ENCODE measurements at regions not wholly inside any gene's neighbourhood (a gene's known extent, or its start where the extent isn't known, plus 50 kb on each side); places are given as distances from the start of the nearest gene placed in this dataset.
A peak's percentile ranks its signal among the peaks of the same experiment; 100 is the strongest.

GRCh38 chrX:110951472-110952269 lies 144.3 kb upstream of the PAK3 start:
- H3K27ac ChIP-seq (ENCODE audit: low read depth, low read length): no peak overlapping the region
- POLR2A ChIA-PET (ENCODE audit: partially characterized antibody): no interaction called here
- Mint-ChIP-seq H3K9me3 (no peaks in the 10 kb centered on the region), H3K27ac (no peak overlapping the region), H3K4me3 (no peak overlapping the region), H3K4me1 (no peaks in the 10 kb centered on the region), H3K27me3 (peaks cover 0 to 4% of the 10 kb centered on the region in 2 donors), H3K36me3 (no peaks in the 10 kb centered on the region)
- DNase-seq: no peak
- CTCF ChIA-PET (ENCODE audit: partially characterized antibody): no interaction called here
- no peaks in the 10 kb centered on the region for H3K27me3 ChIP-seq (ENCODE audit: insufficient read depth, low read length)
- no peaks in the 10 kb centered on the region for H3K9me3 ChIP-seq (ENCODE audit: control insufficient read depth in 1 of 2, low read length in 2 of 2)
- intact Hi-C loops (cut with micrococcal nuclease): no loop called here
- H3K4me3 ChIP-seq (ENCODE audit: low read length in 2 of 2): no peak overlapping the region
- no peaks in the 10 kb centered on the region for H3K36me3 ChIP-seq (ENCODE audit: insufficient read depth, low read length)
- no peaks in the 10 kb centered on the region for H3K4me1 ChIP-seq (ENCODE audit: insufficient read depth, low read length)

GRCh38 chrX:110944751-110945675 lies 149.4 kb upstream of the CHRDL1 start:
- Histone ChIP-seq H3K36me3 (ENCODE audit: insufficient read depth, low read length) (no peaks in the 10 kb centered on the region), H3K9me3 (ENCODE audit: control insufficient read depth in 1 of 2, low read length in 2 of 2) (no peaks in the 10 kb centered on the region), H3K4me3 (ENCODE audit: low read length in 2 of 2) (no peak overlapping the region), H3K4me1 (ENCODE audit: insufficient read depth, low read length) (no peaks in the 10 kb centered on the region), H3K27me3 (ENCODE audit: insufficient read depth, low read length) (no peaks in the 10 kb centered on the region), H3K27ac (ENCODE audit: low read depth, low read length) (no peak overlapping the region)
- Mint-ChIP-seq H3K4me1 (no peaks in the 10 kb centered on the region), H3K36me3 (no peaks in the 10 kb centered on the region), H3K4me3 (peak overlapping the region in 1 of 8 donors; percentile 35), H3K27me3 (peaks cover 8 to 11% of the 10 kb centered on the region in 2 donors), H3K9me3 (no peaks in the 10 kb centered on the region), H3K27ac (peak overlapping the region in 1 of 7 donors; percentile 8)
- POLR2A ChIA-PET (ENCODE audit: partially characterized antibody): no interaction called here
- no peak for DNase-seq
- CTCF ChIA-PET (ENCODE audit: partially characterized antibody): no interaction called here
- intact Hi-C loops (cut with micrococcal nuclease): no loop called here

- Mint-ChIP-seq H3K27me3 (peaks cover 8 to 11% of the 10 kb centered on the region in 2 donors), H3K27ac (no peak overlapping the region), H3K4me3 (peak overlapping the region in 1 of 8 donors; percentile 35), H3K36me3 (no peaks in the 10 kb centered on the region), H3K4me1 (no peaks in the 10 kb centered on the region), H3K9me3 (no peaks in the 10 kb centered on the region)
- CTCF ChIA-PET (ENCODE audit: partially characterized antibody): no interaction called here
- H3K4me3 ChIP-seq (ENCODE audit: low read length in 2 of 2): no peak overlapping the region
- H3K27me3 ChIP-seq (ENCODE audit: insufficient read depth, low read length): no peaks in the 10 kb centered on the region
- H3K9me3 ChIP-seq (ENCODE audit: control insufficient read depth in 1 of 2, low read length in 2 of 2): no peaks in the 10 kb centered on the region
- intact Hi-C loops (cut with micrococcal nuclease): no loop called here
- H3K4me1 ChIP-seq (ENCODE audit: insufficient read depth, low read length): no peaks in the 10 kb centered on the region
- H3K36me3 ChIP-seq (ENCODE audit: insufficient read depth, low read length): no peaks in the 10 kb centered on the region
- H3K27ac ChIP-seq (ENCODE audit: low read depth, low read length): no peak overlapping the region
- POLR2A ChIA-PET (ENCODE audit: partially characterized antibody): no interaction called here
- DNase-seq: no peak
These were observed 148.7 kb upstream of the CHRDL1 start for GRCh38 chrX:110944311-110944750.

- Histone ChIP-seq H3K27ac (ENCODE audit: low read depth, low read length) (no peak overlapping the region), H3K4me1 (ENCODE audit: insufficient read depth, low read length) (no peaks in the 10 kb centered on the region), H3K36me3 (ENCODE audit: insufficient read depth, low read length) (no peaks in the 10 kb centered on the region), H3K27me3 (ENCODE audit: insufficient read depth, low read length) (no peaks in the 10 kb centered on the region), H3K9me3 (ENCODE audit: control insufficient read depth in 1 of 2, low read length in 2 of 2) (no peaks in the 10 kb centered on the region), H3K4me3 (ENCODE audit: low read length in 2 of 2) (no peak overlapping the region)
- intact Hi-C loops (cut with micrococcal nuclease): no loop called here
- H3K9me3 Mint-ChIP-seq: no peaks in the 10 kb centered on the region
- CTCF ChIA-PET (ENCODE audit: partially characterized antibody): no interaction called here
- H3K27ac Mint-ChIP-seq: no peak overlapping the region
- POLR2A ChIA-PET (ENCODE audit: partially characterized antibody): no interaction called here
- H3K4me1 Mint-ChIP-seq: no peaks in the 10 kb centered on the region
- H3K4me3 Mint-ChIP-seq: no peak overlapping the region
- H3K36me3 Mint-ChIP-seq: no peaks in the 10 kb centered on the region
- H3K27me3 Mint-ChIP-seq: peaks cover 5 to 12% of the 10 kb centered on the region in 2 donors
- no peak for DNase-seq
These were observed 146.3 kb upstream of the CHRDL1 start for GRCh38 chrX:110941906-110942305.

- Histone ChIP-seq H3K27me3 (ENCODE audit: insufficient read depth, low read length) (no peaks in the 10 kb centered on the region), H3K27ac (ENCODE audit: low read depth, low read length) (no peak overlapping the region), H3K4me3 (ENCODE audit: low read length in 2 of 2) (no peak overlapping the region), H3K9me3 (ENCODE audit: control insufficient read depth in 1 of 2, low read length in 2 of 2) (no peaks in the 10 kb centered on the region), H3K36me3 (ENCODE audit: insufficient read depth, low read length) (no peaks in the 10 kb centered on the region), H3K4me1 (ENCODE audit: insufficient read depth, low read length) (no peaks in the 10 kb centered on the region)
- Mint-ChIP-seq H3K4me1 (no peaks in the 10 kb centered on the region), H3K9me3 (peaks cover 0 to 1% (median 0%) of the 10 kb centered on the region in 8 donors), H3K4me3 (no peak overlapping the region), H3K36me3 (no peaks in the 10 kb centered on the region), H3K27ac (no peak overlapping the region), H3K27me3 (peaks cover 2 to 5% of the 10 kb centered on the region in 2 donors)
- POLR2A ChIA-PET (ENCODE audit: partially characterized antibody): no interaction called here
- no peak for DNase-seq
- intact Hi-C loops (cut with micrococcal nuclease): no loop called here
- CTCF ChIA-PET (ENCODE audit: partially characterized antibody): no interaction called here
These were observed 143.5 kb upstream of the CHRDL1 start for GRCh38 chrX:110938977-110939732.

- H3K27ac Mint-ChIP-seq: no peak overlapping the region
- intact Hi-C loops (cut with micrococcal nuclease): no loop called here
- no peaks in the 10 kb centered on the region for H3K36me3 ChIP-seq (ENCODE audit: insufficient read depth, low read length)
- no peak overlapping the region for H3K27ac ChIP-seq (ENCODE audit: low read depth, low read length)
- no peak overlapping the region for H3K4me3 Mint-ChIP-seq
- H3K9me3 ChIP-seq (ENCODE audit: control insufficient read depth in 1 of 2, low read length in 2 of 2): no peaks in the 10 kb centered on the region
- H3K4me1 Mint-ChIP-seq: no peaks in the 10 kb centered on the region
- no peaks in the 10 kb centered on the region for H3K4me1 ChIP-seq (ENCODE audit: insufficient read depth, low read length)
- peaks cover 0 to 2% of the 10 kb centered on the region in 2 donors for H3K27me3 Mint-ChIP-seq
- no peak for DNase-seq
- ChIA-PET POLR2A (ENCODE audit: partially characterized antibody) (no interaction called here), CTCF (ENCODE audit: partially characterized antibody) (no interaction called here)
- no peaks in the 10 kb centered on the region for H3K9me3 Mint-ChIP-seq
- no peaks in the 10 kb centered on the region for H3K36me3 Mint-ChIP-seq
- H3K4me3 ChIP-seq (ENCODE audit: low read length in 2 of 2): no peak overlapping the region
- no peaks in the 10 kb centered on the region for H3K27me3 ChIP-seq (ENCODE audit: insufficient read depth, low read length)
These were observed 129.3 kb upstream of the CHRDL1 start for GRCh38 chrX:110924871-110925270.

- no peak overlapping the region for H3K4me3 ChIP-seq (ENCODE audit: low read length in 2 of 2)
- H3K36me3 ChIP-seq (ENCODE audit: insufficient read depth, low read length): no peaks in the 10 kb centered on the region
- DNase-seq: no peak
- Mint-ChIP-seq H3K9me3 (no peaks in the 10 kb centered on the region), H3K27me3 (peaks cover 0 to 2% of the 10 kb centered on the region in 2 donors), H3K4me1 (no peaks in the 10 kb centered on the region), H3K27ac (no peak overlapping the region), H3K4me3 (no peak overlapping the region), H3K36me3 (no peaks in the 10 kb centered on the region)
- H3K4me1 ChIP-seq (ENCODE audit: insufficient read depth, low read length): no peaks in the 10 kb centered on the region
- H3K27me3 ChIP-seq (ENCODE audit: insufficient read depth, low read length): no peaks in the 10 kb centered on the region
- H3K9me3 ChIP-seq (ENCODE audit: control insufficient read depth in 1 of 2, low read length in 2 of 2): no peaks in the 10 kb centered on the region
- CTCF ChIA-PET (ENCODE audit: partially characterized antibody): no interaction called here
- POLR2A ChIA-PET (ENCODE audit: partially characterized antibody): no interaction called here
- intact Hi-C loops (cut with micrococcal nuclease): no loop called here
- H3K27ac ChIP-seq (ENCODE audit: low read depth, low read length): no peak overlapping the region
These were observed 125.4 kb upstream of the CHRDL1 start for GRCh38 chrX:110920991-110921390.
